ENCODE measurements at regions not wholly inside any gene's neighbourhood (a gene's known extent, or its start where the extent isn't known, plus 50 kb on each side); places are given as distances from the start of the nearest gene placed in this dataset.

DNA sequence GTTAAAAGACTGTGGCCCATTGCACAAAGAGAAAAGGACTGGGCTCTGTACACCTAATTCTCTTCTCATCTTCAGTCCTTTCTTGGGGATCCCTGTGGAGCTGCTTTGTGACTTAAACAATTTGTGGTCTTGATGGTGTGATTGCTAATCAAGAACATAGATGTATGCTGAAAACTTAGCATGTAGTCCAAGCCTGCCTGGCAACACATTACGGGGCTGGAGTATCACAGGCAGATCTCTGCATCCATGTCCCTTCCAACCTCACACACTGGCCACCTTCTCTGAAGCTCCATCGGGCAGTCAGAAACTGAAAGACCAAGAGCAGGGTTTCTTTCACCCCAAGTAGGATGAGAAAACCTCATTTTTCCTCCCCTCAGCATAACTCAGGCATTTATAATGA is 69.6 kb upstream of the ARGLU1 start:
- Histone ChIP-seq H3K4me3 (no peak overlapping the region), H4K20me1 (ENCODE audit: insufficient read depth) (no peaks in the 10 kb centered on the region), H3K27ac (no peak overlapping the region), H3K9me3 (ENCODE audit: insufficient read depth, low read depth) (no peaks in the 10 kb centered on the region), H2AFZ (no peak overlapping the region), H3K9me2 (ENCODE audit: insufficient read depth) (peaks cover 4% of the 10 kb centered on the region; the same call in 1 of the 2 replicates), H3K36me3 (ENCODE audit: low read depth) (no peaks in the 10 kb centered on the region), H3K4me1 (replicated peaks; ENCODE audit: insufficient read depth) (no peaks in the 10 kb centered on the region), H3K27me3 (ENCODE audit: insufficient read depth, low read depth) (no peaks in the 10 kb centered on the region), H3K4me2 (no peak overlapping the region), H3K79me2 (ENCODE audit: low read depth) (no peaks in the 10 kb centered on the region), H3F3A (ENCODE audit: insufficient read depth, low read depth) (no peaks in the 10 kb centered on the region)
- TF ChIP-seq EZH2 (IDR thresholded peaks at IDR 0.05; ENCODE audit: low read depth) (no peak), CTCF (conservative IDR thresholded peaks at IDR 0.05) (no peak)
- POLR2A ChIA-PET (ENCODE audit: unreplicated experiment): no interaction called here
- intact Hi-C loops (cut with micrococcal nuclease; ENCODE audit: unreplicated experiment): no loop called here
- CTCF ChIA-PET: no interaction called here
- no peak for DNase-seq
- BruUV-seq (replicated peaks): no TSS peak

DNA sequence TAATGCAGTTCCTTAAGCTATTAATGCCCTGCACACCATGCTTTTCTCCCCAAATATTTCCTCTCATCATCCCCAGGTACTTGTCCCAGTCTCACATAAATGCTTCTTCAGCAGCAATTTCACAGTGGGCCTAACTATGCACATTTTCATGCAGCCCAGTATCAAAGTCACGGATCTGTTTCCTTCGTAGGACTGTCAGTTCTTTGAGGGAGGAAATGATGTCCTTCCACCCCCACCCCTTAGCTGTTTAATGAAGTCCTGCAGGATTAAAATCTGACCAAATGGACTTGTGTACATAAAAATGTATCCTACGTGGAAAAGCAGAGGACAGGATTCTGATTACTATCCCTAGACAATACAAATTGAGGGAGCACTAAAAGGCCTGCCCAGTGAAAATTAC is 68.6 kb upstream of the ARGLU1 start:
- intact Hi-C loops (cut with micrococcal nuclease; ENCODE audit: unreplicated experiment): no loop called here
- no TSS peak for BruUV-seq (replicated peaks)
- CTCF ChIA-PET: no interaction called here

DNA sequence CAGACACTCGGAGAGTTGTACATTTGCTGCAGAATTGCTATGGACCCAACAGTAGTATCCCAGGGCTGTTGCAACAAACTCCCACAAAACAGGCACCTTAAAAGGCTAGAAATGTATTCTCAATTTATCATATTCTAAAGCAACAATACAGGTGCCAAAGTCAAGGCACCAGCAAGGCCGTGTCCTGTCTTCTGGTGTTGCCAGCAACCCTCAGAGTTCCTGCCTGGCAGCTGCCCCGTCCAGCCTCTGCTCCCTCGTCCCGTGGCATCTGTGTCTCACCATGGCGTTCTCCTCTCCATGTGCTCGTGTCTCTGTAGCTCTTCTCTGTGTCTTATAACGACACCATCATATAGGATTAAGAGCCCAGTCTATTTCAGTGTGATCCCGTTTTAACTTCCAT is 67.7 kb upstream of the ARGLU1 start:
- H3K9me3 ChIP-seq (ENCODE audit: insufficient read depth, low read depth): no peaks in the 10 kb centered on the region
- H3K36me3 ChIP-seq (ENCODE audit: low read depth): no peaks in the 10 kb centered on the region
- no TSS peak for BruUV-seq (replicated peaks)
- no peaks in the 10 kb centered on the region for H3K4me1 ChIP-seq (replicated peaks; ENCODE audit: insufficient read depth)
- no peak for TF ChIP-seq CTCF (conservative IDR thresholded peaks at IDR 0.05)
- TF ChIP-seq EZH2 (IDR thresholded peaks at IDR 0.05; ENCODE audit: low read depth): no peak
- no peaks in the 10 kb centered on the region for H4K20me1 ChIP-seq (ENCODE audit: insufficient read depth)
- no peak overlapping the region for H3K27ac ChIP-seq
- POLR2A ChIA-PET (ENCODE audit: unreplicated experiment): no interaction called here
- H3K4me3 ChIP-seq: no peak overlapping the region
- no peak overlapping the region for H3K4me2 ChIP-seq
- no peak for DNase-seq
- CTCF ChIA-PET: no interaction called here
- no peaks in the 10 kb centered on the region for H3K79me2 ChIP-seq (ENCODE audit: low read depth)
- intact Hi-C loops (cut with micrococcal nuclease; ENCODE audit: unreplicated experiment): no loop called here
- H3K27me3 ChIP-seq (ENCODE audit: insufficient read depth, low read depth): no peaks in the 10 kb centered on the region
- H2AFZ ChIP-seq: no peak overlapping the region
- H3K9me2 ChIP-seq (ENCODE audit: insufficient read depth): peaks cover 4% of the 10 kb centered on the region; the same call in 1 of the 2 replicates
- H3F3A ChIP-seq (ENCODE audit: insufficient read depth, low read depth): no peaks in the 10 kb centered on the region

More for the DNA sequence above, 68.6 kb upstream of the ARGLU1 start:
- POLR2A ChIA-PET (ENCODE audit: unreplicated experiment): no interaction called here
- Histone ChIP-seq H3K4me2 (no peak overlapping the region), H3K4me1 (replicated peaks; ENCODE audit: insufficient read depth) (no peaks in the 10 kb centered on the region), H3K79me2 (ENCODE audit: low read depth) (no peaks in the 10 kb centered on the region), H3K9me3 (ENCODE audit: insufficient read depth, low read depth) (no peaks in the 10 kb centered on the region), H3K9me2 (ENCODE audit: insufficient read depth) (peaks cover 4% of the 10 kb centered on the region; the same call in 1 of the 2 replicates), H3K36me3 (ENCODE audit: low read depth) (no peaks in the 10 kb centered on the region), H3K4me3 (no peak overlapping the region), H4K20me1 (ENCODE audit: insufficient read depth) (no peaks in the 10 kb centered on the region), H3K27ac (no peak overlapping the region), H2AFZ (no peak overlapping the region), H3F3A (ENCODE audit: insufficient read depth, low read depth) (no peaks in the 10 kb centered on the region), H3K27me3 (ENCODE audit: insufficient read depth, low read depth) (no peaks in the 10 kb centered on the region)
- no peak for DNase-seq
- TF ChIP-seq CTCF (conservative IDR thresholded peaks at IDR 0.05): no peak
- TF ChIP-seq EZH2 (IDR thresholded peaks at IDR 0.05; ENCODE audit: low read depth): no peak
